BLaER1 (cell line): ENCODE measurements at regions not wholly inside any gene's neighbourhood (a gene's known extent, or its start where the extent isn't known, plus 50 kb on each side); places are given as distances from the start of the nearest gene placed in this dataset.

Experiments
- H3K27ac ChIP-seq: shearing (Covaris generic); formaldehyde crosslinking; 2 replicates; pipeline ENCODE4 v1.8.1; 2022
- H3K27me3 ChIP-seq: shearing (Covaris generic); formaldehyde crosslinking; 2 replicates; pipeline ENCODE4 v1.8.1; 2022
- H3K36me3 ChIP-seq: shearing (Covaris generic); formaldehyde crosslinking; 2 replicates; pipeline ENCODE4 v1.8.1; 2022
- H3K4me1 ChIP-seq: shearing (Covaris generic); formaldehyde crosslinking; 2 replicates; pipeline ENCODE4 v1.8.1; 2022
- H3K4me2 ChIP-seq: shearing (Covaris generic); formaldehyde crosslinking; 2 replicates; pipeline ENCODE4 v1.8.1; 2022
- H3K4me3 ChIP-seq: shearing (Covaris generic); formaldehyde crosslinking; 2 replicates; pipeline ENCODE4 v1.8.1; 2022
- H3K9ac ChIP-seq: shearing (Covaris generic); formaldehyde crosslinking; 2 replicates; pipeline ENCODE4 v1.8.1; 2022
- H3K9me3 ChIP-seq: shearing (Covaris generic); formaldehyde crosslinking; 2 replicates; pipeline ENCODE4 v1.8.1; 2022
- H4K20me1 ChIP-seq: shearing (Covaris generic); formaldehyde crosslinking; 2 replicates; pipeline ENCODE4 v1.8.1; 2022
- Cebpa-rat ChIP-seq: shearing (Covaris generic); IDR thresholded peaks from 2 replicates; pipeline ENCODE4 v1.8.1; 2022

GRCh38 chr7:41809940-41810576 lies 107.2 kb upstream of the INHBA start:
- Histone ChIP-seq H4K20me1 (no peaks in the 10 kb centered on the region), H3K36me3 (no peaks in the 10 kb centered on the region), H3K4me2 (no peak overlapping the region)

GRCh38 chr7:41809529-41809939 lies 106.6 kb upstream of the INHBA start:
- Histone ChIP-seq H3K27me3 (no peaks in the 10 kb centered on the region), H3K4me2 (no peak overlapping the region), H3K9ac (no peak overlapping the region), H3K9me3 (no peaks in the 10 kb centered on the region), H3K4me3 (no peak overlapping the region), H3K4me1 (0 out of 2 replicates have a peak, but pooled peaks cover under 1% of the 10 kb centered on the region), H4K20me1 (no peaks in the 10 kb centered on the region), H3K36me3 (no peaks in the 10 kb centered on the region), H3K27ac (no peak overlapping the region)
- TF ChIP-seq Cebpa-rat = no peak

More at GRCh38 chr7:41809940-41810576, 107.2 kb upstream of the INHBA start:
- H3K9ac ChIP-seq = no peak overlapping the region
- H3K27me3 ChIP-seq = no peaks in the 10 kb centered on the region
- H3K27ac ChIP-seq = no peak overlapping the region
- H3K4me3 ChIP-seq = no peak overlapping the region
- no peaks in the 10 kb centered on the region for H3K9me3 ChIP-seq
- H3K4me1 ChIP-seq = peaks cover 6% of the 10 kb centered on the region
- no peak for TF ChIP-seq Cebpa-rat

- no peaks in the 10 kb centered on the region for H3K36me3 ChIP-seq
- no peak for TF ChIP-seq Cebpa-rat
- H3K27me3 ChIP-seq = no peaks in the 10 kb centered on the region
- H3K27ac ChIP-seq = no peak overlapping the region
- no peak overlapping the region for H3K4me3 ChIP-seq
- no peak overlapping the region for H3K4me2 ChIP-seq
- H3K9ac ChIP-seq = no peak overlapping the region
- H3K4me1 ChIP-seq = no peaks in the 10 kb centered on the region
- H3K9me3 ChIP-seq = no peaks in the 10 kb centered on the region
- no peaks in the 10 kb centered on the region for H4K20me1 ChIP-seq
Measured at GRCh38 chr7:41809116-41809515, 106.2 kb upstream of the INHBA start.

DNA sequence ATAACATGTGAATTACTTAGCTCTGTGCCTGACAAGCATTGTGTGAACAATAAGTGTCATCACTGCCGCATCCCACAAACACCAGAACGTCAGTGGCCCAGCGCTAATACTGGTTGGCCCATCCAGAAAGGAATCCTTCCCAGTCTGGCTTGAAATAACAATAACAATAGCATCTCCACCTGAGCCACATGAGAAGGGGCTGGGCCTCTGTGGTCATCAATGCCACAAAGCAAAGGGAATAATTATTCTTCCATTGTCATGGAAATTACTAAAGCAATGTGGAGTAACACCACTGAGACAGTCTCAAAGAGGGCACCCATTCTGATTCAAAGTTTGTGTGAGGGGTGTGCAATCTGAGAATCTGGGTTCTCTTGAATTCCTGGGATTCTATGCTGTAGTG lies 105.7 kb upstream of the INHBA start:
- H3K9ac ChIP-seq = no peak overlapping the region
- H3K9me3 ChIP-seq = no peaks in the 10 kb centered on the region
- no peaks in the 10 kb centered on the region for H3K36me3 ChIP-seq
- H3K27ac ChIP-seq = no peak overlapping the region
- no peaks in the 10 kb centered on the region for H4K20me1 ChIP-seq
- H3K4me3 ChIP-seq = no peak overlapping the region
- no peaks in the 10 kb centered on the region for H3K4me1 ChIP-seq
- TF ChIP-seq Cebpa-rat = no peak
- H3K27me3 ChIP-seq = no peaks in the 10 kb centered on the region
- no peak overlapping the region for H3K4me2 ChIP-seq

GRCh38 chr7:41803569-41803968 lies 100.7 kb upstream of the INHBA start:
- Histone ChIP-seq H3K36me3 (no peaks in the 10 kb centered on the region), H3K4me1 (no peaks in the 10 kb centered on the region), H3K4me3 (no peak overlapping the region), H3K9ac (no peak overlapping the region), H3K4me2 (no peak overlapping the region), H3K27me3 (no peaks in the 10 kb centered on the region), H3K9me3 (no peaks in the 10 kb centered on the region), H3K27ac (no peak overlapping the region), H4K20me1 (no peaks in the 10 kb centered on the region)
- TF ChIP-seq Cebpa-rat = no peak

GRCh38 chr7:41796331-41796730 lies 93.4 kb upstream of the INHBA start:
- Histone ChIP-seq H4K20me1 (no peaks in the 10 kb centered on the region), H3K27ac (no peak overlapping the region), H3K9ac (no peak overlapping the region), H3K4me1 (no peaks in the 10 kb centered on the region), H3K9me3 (no peaks in the 10 kb centered on the region), H3K36me3 (no peaks in the 10 kb centered on the region), H3K4me2 (no peak overlapping the region), H3K27me3 (no peaks in the 10 kb centered on the region), H3K4me3 (no peak overlapping the region)
- no peak for TF ChIP-seq Cebpa-rat

- H3K4me3 ChIP-seq = no peak overlapping the region
- no peak overlapping the region for H3K9ac ChIP-seq
- no peak overlapping the region for H3K4me2 ChIP-seq
Measured at GRCh38 chr7:41795276-41795833, 92.5 kb upstream of the INHBA start.

GRCh38 chr7:41793556-41793955 lies 90.7 kb upstream of the INHBA start:
- H3K4me1 ChIP-seq = no peaks in the 10 kb centered on the region
- no peak overlapping the region for H3K4me2 ChIP-seq
- H4K20me1 ChIP-seq = no peaks in the 10 kb centered on the region
- H3K27ac ChIP-seq = no peak overlapping the region
- no peak overlapping the region for H3K9ac ChIP-seq
- no peaks in the 10 kb centered on the region for H3K27me3 ChIP-seq
- no peak overlapping the region for H3K4me3 ChIP-seq
- TF ChIP-seq Cebpa-rat = no peak
- H3K9me3 ChIP-seq = no peaks in the 10 kb centered on the region
- H3K36me3 ChIP-seq = no peaks in the 10 kb centered on the region

More at GRCh38 chr7:41795276-41795833, 92.5 kb upstream of the INHBA start:
- TF ChIP-seq Cebpa-rat = no peak
- Histone ChIP-seq H3K27me3 (no peaks in the 10 kb centered on the region), H3K4me1 (no peaks in the 10 kb centered on the region), H4K20me1 (no peaks in the 10 kb centered on the region), H3K27ac (no peak overlapping the region), H3K9me3 (no peaks in the 10 kb centered on the region), H3K36me3 (no peaks in the 10 kb centered on the region)

- no peak overlapping the region for H3K4me3 ChIP-seq
Measured at GRCh38 chr7:41792120-41792519, 89.2 kb upstream of the INHBA start.

DNA sequence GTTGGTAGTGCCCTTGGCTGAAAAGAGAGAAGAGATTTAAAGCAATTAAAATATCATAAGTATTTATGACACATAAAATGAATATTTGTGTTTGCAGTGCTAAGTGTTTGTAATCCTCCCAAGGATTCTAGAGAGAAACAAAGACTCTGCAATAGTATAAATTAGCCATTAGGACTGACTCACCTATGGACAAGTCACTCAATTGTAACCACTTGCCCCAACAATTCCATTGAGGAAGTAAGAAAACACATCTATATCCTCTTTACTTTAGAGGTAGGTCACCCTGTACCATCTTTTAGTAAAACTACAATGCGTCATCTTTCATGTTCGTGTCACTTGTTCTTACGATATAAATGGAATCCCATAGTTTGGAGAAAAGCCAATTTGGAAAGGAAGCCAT lies 85.7 kb upstream of the INHBA start:
- H3K36me3 ChIP-seq = no peaks in the 10 kb centered on the region
- no peak overlapping the region for H3K9ac ChIP-seq
- H3K4me1 ChIP-seq = no peaks in the 10 kb centered on the region
- H3K27me3 ChIP-seq = no peaks in the 10 kb centered on the region
- no peak overlapping the region for H3K27ac ChIP-seq
- H3K4me3 ChIP-seq = no peak overlapping the region
- TF ChIP-seq Cebpa-rat = no peak
- no peak overlapping the region for H3K4me2 ChIP-seq
- no peaks in the 10 kb centered on the region for H3K9me3 ChIP-seq
- H4K20me1 ChIP-seq = no peaks in the 10 kb centered on the region

More at GRCh38 chr7:41792120-41792519, 89.2 kb upstream of the INHBA start:
- Histone ChIP-seq H3K4me2 (no peak overlapping the region), H4K20me1 (no peaks in the 10 kb centered on the region), H3K27ac (no peak overlapping the region), H3K9ac (no peak overlapping the region), H3K9me3 (no peaks in the 10 kb centered on the region), H3K27me3 (no peaks in the 10 kb centered on the region), H3K4me1 (no peaks in the 10 kb centered on the region), H3K36me3 (no peaks in the 10 kb centered on the region)
- TF ChIP-seq Cebpa-rat = no peak
